NCI-H2171 treated with DMSO at 0.1 percent for 48 hours (cell line): ENCODE measurements at regions not wholly inside any gene's neighbourhood (a gene's known extent, or its start where the extent isn't known, plus 50 kb on each side); places are given as distances from the start of the nearest gene placed in this dataset.
"Not testable (repeated sequence)": the region's sequence is repeated elsewhere in the genome, so short reads cannot be mapped to it uniquely, and the experiment has no call there.

ENCODE experiments used
- DNase-seq: peaks from one replicate; lab custom pipeline; 2025; lab: John Stamatoyannopoulos, UW

- DNase-seq = not testable (repeated sequence)
These were observed 189.5 kb upstream of the TMEFF2 start for GRCh38 chr2:192384191-192384590.

- no peak for DNase-seq
These were observed 186.3 kb upstream of the TMEFF2 start for GRCh38 chr2:192381082-192381481.

- DNase-seq = no peak
These were observed 185.0 kb upstream of the TMEFF2 start for GRCh38 chr2:192379736-192380135.

GRCh38 chr2:192377173-192377572 is 182.4 kb upstream of the TMEFF2 start:
- no peak for DNase-seq

GRCh38 chr2:192373754-192374153 is 179.0 kb upstream of the TMEFF2 start:
- DNase-seq = no peak

GRCh38 chr2:192373221-192373620 is 178.5 kb upstream of the TMEFF2 start:
- no peak for DNase-seq

- no peak for DNase-seq
These were observed 175.2 kb upstream of the TMEFF2 start for GRCh38 chr2:192369969-192370368.

- DNase-seq = no peak
These were observed 162.5 kb upstream of the TMEFF2 start for GRCh38 chr2:192357217-192357616.

GRCh38 chr2:192354512-192355244 is 159.9 kb upstream of the TMEFF2 start:
- no peak for DNase-seq

GRCh38 chr2:192347542-192347941 is 152.8 kb upstream of the TMEFF2 start:
- DNase-seq = no peak

- no peak for DNase-seq
These were observed 150.6 kb upstream of the TMEFF2 start for GRCh38 chr2:192345287-192345686.

- DNase-seq = no peak
These were observed 138.9 kb upstream of the TMEFF2 start for GRCh38 chr2:192333642-192334041.

GRCh38 chr2:192328297-192328696 is 133.6 kb upstream of the TMEFF2 start:
- no peak for DNase-seq

- no peak for DNase-seq
These were observed 132.8 kb upstream of the TMEFF2 start for GRCh38 chr2:192327576-192327975.

GRCh38 chr2:192315543-192315942 is 120.8 kb upstream of the TMEFF2 start:
- no peak for DNase-seq

- DNase-seq = no peak
These were observed 120.2 kb upstream of the TMEFF2 start for GRCh38 chr2:192314800-192315481.

GRCh38 chr2:192313773-192314172 is 119.0 kb upstream of the TMEFF2 start:
- DNase-seq = no peak

GRCh38 chr2:192311701-192312460 is 117.1 kb upstream of the TMEFF2 start:
- DNase-seq = no peak

GRCh38 chr2:192307530-192307929 is 112.8 kb upstream of the TMEFF2 start:
- no peak for DNase-seq

- DNase-seq = peak; percentile 5
These were observed 103.9 kb upstream of the TMEFF2 start for GRCh38 chr2:192298664-192299063.

- no peak for DNase-seq
These were observed 97.7 kb upstream of the TMEFF2 start for GRCh38 chr2:192292478-192292877.

GRCh38 chr2:192288295-192288694 is 93.6 kb upstream of the TMEFF2 start:
- DNase-seq = peak; percentile 66
